ENCODE measurements at regions not wholly inside any gene's neighbourhood (a gene's known extent, or its start where the extent isn't known, plus 50 kb on each side); places are given as distances from the start of the nearest gene placed in this dataset.

GRCh38 chr5:4418084-4418483 lies 722.0 kb upstream of the ADAMTS16 start:
- Mint-ChIP-seq H3K4me1 (no peaks in the 10 kb centered on the region), H3K9me3 (peaks cover 6% of the 10 kb centered on the region), H3K36me3 (ENCODE audit: low read depth) (no peaks in the 10 kb centered on the region), H3K27me3 (no peaks in the 10 kb centered on the region), H3K27ac (no peak overlapping the region), H3K4me3 (no peak overlapping the region)
- ATAC-seq (ENCODE audit: low read depth) (no peak), DNase-seq (no peak)
- POLR2A ChIA-PET = no interaction called here
- intact Hi-C loops (cut with micrococcal nuclease) = no loop called here
- no peak for TF ChIP-seq CTCF (IDR thresholded peaks at IDR 0.05)
- CTCF ChIA-PET = no interaction called here

GRCh38 chr5:4419281-4419680 lies 720.8 kb upstream of the ADAMTS16 start:
- DNase-seq (no peak), ATAC-seq (ENCODE audit: low read depth) (no peak)
- Mint-ChIP-seq H3K27ac (no peak overlapping the region), H3K27me3 (no peaks in the 10 kb centered on the region), H3K36me3 (ENCODE audit: low read depth) (no peaks in the 10 kb centered on the region), H3K4me3 (no peak overlapping the region), H3K4me1 (no peaks in the 10 kb centered on the region), H3K9me3 (peaks cover 4% of the 10 kb centered on the region)
- ChIA-PET CTCF (no interaction called here), POLR2A (no interaction called here)
- intact Hi-C loops (cut with micrococcal nuclease) = no loop called here
- TF ChIP-seq CTCF (IDR thresholded peaks at IDR 0.05) = no peak

- no peak for TF ChIP-seq CTCF (IDR thresholded peaks at IDR 0.05)
- ChIA-PET CTCF (no interaction called here), POLR2A (no interaction called here)
- DNase-seq (no peak), ATAC-seq (ENCODE audit: low read depth) (no peak)
- Mint-ChIP-seq H3K36me3 (ENCODE audit: low read depth) (no peaks in the 10 kb centered on the region), H3K27ac (no peak overlapping the region), H3K4me1 (no peaks in the 10 kb centered on the region), H3K27me3 (no peaks in the 10 kb centered on the region), H3K4me3 (no peak overlapping the region), H3K9me3 (peaks cover 2% of the 10 kb centered on the region)
- intact Hi-C loops (cut with micrococcal nuclease) = no loop called here
Observed at GRCh38 chr5:4420177-4420576, 720.0 kb upstream of the ADAMTS16 start.

GRCh38 chr5:4420681-4421080 lies 719.4 kb upstream of the ADAMTS16 start:
- Mint-ChIP-seq H3K27ac (no peak overlapping the region), H3K36me3 (ENCODE audit: low read depth) (no peaks in the 10 kb centered on the region), H3K9me3 (peaks cover 2% of the 10 kb centered on the region), H3K4me3 (no peak overlapping the region), H3K27me3 (no peaks in the 10 kb centered on the region), H3K4me1 (no peaks in the 10 kb centered on the region)
- intact Hi-C loops (cut with micrococcal nuclease) = no loop called here
- POLR2A ChIA-PET = no interaction called here
- no peak for ATAC-seq (ENCODE audit: low read depth)
- DNase-seq = no peak
- CTCF ChIA-PET = no interaction called here
- no peak for TF ChIP-seq CTCF (IDR thresholded peaks at IDR 0.05)

GRCh38 chr5:4422247-4422646 lies 717.9 kb upstream of the ADAMTS16 start:
- intact Hi-C loops (cut with micrococcal nuclease) = no loop called here
- ChIA-PET POLR2A (no interaction called here), CTCF (no interaction called here)
- H3K27me3 Mint-ChIP-seq = no peaks in the 10 kb centered on the region
- no peaks in the 10 kb centered on the region for H3K36me3 Mint-ChIP-seq (ENCODE audit: low read depth)
- peaks cover 2% of the 10 kb centered on the region for H3K9me3 Mint-ChIP-seq
- DNase-seq (no peak), ATAC-seq (ENCODE audit: low read depth) (no peak)
- no peak for TF ChIP-seq CTCF (IDR thresholded peaks at IDR 0.05)
- no peak overlapping the region for H3K4me3 Mint-ChIP-seq
- H3K27ac Mint-ChIP-seq = no peak overlapping the region
- H3K4me1 Mint-ChIP-seq = no peaks in the 10 kb centered on the region

All from activated B cell treated with CpG ODN at 0.5 μM for 24 hours (primary cell).